Lower leg skin (tissue), 4 donors: ENCODE measurements at regions not wholly inside any gene's neighbourhood (a gene's known extent, or its start where the extent isn't known, plus 50 kb on each side); places are given as distances from the start of the nearest gene placed in this dataset.

ENCODE experiments used
- DNase-seq, 2 donors: peaks; one replicate each; pipeline ENCODE4 v3.0.0-alpha.2; 2019; ENCODE audit warnings: low spot score in 2 of 2
- H3K4me3 ChIP-seq: fragments of 200-600 bp; sonication (generic); 2 replicates; pipeline ENCODE4 v1.5.1; 2017; ENCODE audit warnings: mild to moderate bottlenecking, low read depth; ENCODE audit not compliant: poor library complexity, severe bottlenecking
- CTCF ChIP-seq, 3 donors: fragments of 450-650 bp; IDR thresholded peaks; one replicate each; pipeline ENCODE4 v1.5.1; 2016; ENCODE audit warnings: antibody characterized with exemption in 3 of 3, mild to moderate bottlenecking in 3 of 3, moderate library complexity in 2 of 3
- POLR2A ChIP-seq, 2 donors: fragments of 450-650 bp; IDR thresholded peaks; one replicate each; pipeline ENCODE4 v1.6.1; 2016 to 2017; ENCODE audit warnings: antibody characterized with exemption in 2 of 2, mild to moderate bottlenecking in 1 of 2, moderate library complexity in 1 of 2
- WGBS, 2 donors: methylation state at CpG; one replicate each; pipeline ENCODE4 v1.1.5; 2018; 5-methylcytosine and 5-hydroxymethylcytosine counted together
- intact Hi-C: fragments of 100-400 bp; cut with DNase I; formaldehyde crosslinking; loops from one replicate; pipeline ENCODE4 v1.15.0; 2023; ENCODE audit warnings: low total_unique reads

GRCh38 chr12:78483767-78484315 lies 380.7 kb upstream of the SYT1 start:
- TF ChIP-seq POLR2A (IDR thresholded peaks at IDR 0.05), result no peak
- H3K4me3 ChIP-seq, result no peak overlapping the region
- WGBS, 2 donors, result 71 to 78% methylated on average over 8 of the region's 8 CpGs
- DNase-seq, result no peak
- intact Hi-C loops, result no loop called here

- no peak overlapping the region for H3K4me3 ChIP-seq
- intact Hi-C loops, result no loop called here
- DNase-seq, result no peak
- 46 to 63% methylated on average over 1 of the region's 1 CpG for WGBS, 2 donors
- TF ChIP-seq POLR2A (IDR thresholded peaks at IDR 0.05), result no peak
Observed at GRCh38 chr12:78489990-78490389, 374.6 kb upstream of the SYT1 start.

GRCh38 chr12:78490861-78491260 lies 373.7 kb upstream of the SYT1 start:
- 24 to 30% methylated on average over 1 of the region's 1 CpG for WGBS, 2 donors
- no peak for DNase-seq
- H3K4me3 ChIP-seq, result no peak overlapping the region
- TF ChIP-seq CTCF (IDR thresholded peaks at IDR 0.05), result no peak
- no peak for TF ChIP-seq POLR2A (IDR thresholded peaks at IDR 0.05)
- intact Hi-C loops, result no loop called here

- intact Hi-C loops, result no loop called here
- H3K4me3 ChIP-seq, result no peak overlapping the region
- WGBS, 2 donors, result 29 to 37% methylated on average over 1 of the region's 1 CpG
- DNase-seq, result no peak
- no peak for TF ChIP-seq POLR2A (IDR thresholded peaks at IDR 0.05)
- no peak for TF ChIP-seq CTCF (IDR thresholded peaks at IDR 0.05)
Observed at GRCh38 chr12:78494911-78495310, 369.7 kb upstream of the SYT1 start.

GRCh38 chr12:78501825-78502224 lies 362.7 kb upstream of the SYT1 start:
- DNase-seq, result no peak
- TF ChIP-seq POLR2A (IDR thresholded peaks at IDR 0.05) (no peak), CTCF (IDR thresholded peaks at IDR 0.05) (no peak)
- WGBS, 2 donors, result 75 to 82% methylated on average over 2 of the region's 2 CpGs
- intact Hi-C loops, result no loop called here
- no peak overlapping the region for H3K4me3 ChIP-seq

GRCh38 chr12:78519422-78519821 lies 345.2 kb upstream of the SYT1 start:
- DNase-seq, result no peak
- intact Hi-C loops, result no loop called here
- TF ChIP-seq POLR2A (IDR thresholded peaks at IDR 0.05) (no peak), CTCF (IDR thresholded peaks at IDR 0.05) (no peak)
- 77 to 89% methylated on average over 4 of the region's 4 CpGs for WGBS, 2 donors
- no peak overlapping the region for H3K4me3 ChIP-seq

GRCh38 chr12:78530100-78530765 lies 334.3 kb upstream of the SYT1 start:
- intact Hi-C loops, result no loop called here
- WGBS, 2 donors, result 29 to 39% methylated on average over 4 of the region's 4 CpGs
- TF ChIP-seq CTCF (IDR thresholded peaks at IDR 0.05) (no peak), POLR2A (IDR thresholded peaks at IDR 0.05) (no peak)

More at GRCh38 chr12:78530100-78530765, 334.3 kb upstream of the SYT1 start:
- no peak overlapping the region for H3K4me3 ChIP-seq
- no peak for DNase-seq
